NCI-H460 (cell line): ENCODE measurements at regions not wholly inside any gene's neighbourhood (a gene's known extent, or its start where the extent isn't known, plus 50 kb on each side); places are given as distances from the start of the nearest gene placed in this dataset.
A peak's percentile ranks its signal among the peaks of the same experiment; 100 is the strongest.
"Not testable (repeated sequence)": the region's sequence is repeated elsewhere in the genome, so short reads cannot be mapped to it uniquely, and the experiment has no call there.

Source experiments
- DNase-seq: peaks from one replicate; pipeline ENCODE4 v3.0.0-alpha.2; 2016; ENCODE audit warnings: low read depth; ENCODE audit errors: extremely low read depth

- DNase-seq: no peak
Measured at GRCh38 chr2:125185691-125186270, 1160.7 kb downstream of the CNTNAP5 start.

- no peak for DNase-seq
Measured at GRCh38 chr2:125207431-125207830, 1182.3 kb downstream of the CNTNAP5 start.

GRCh38 chr2:125216321-125216720 lies 1191.2 kb downstream of the CNTNAP5 start:
- DNase-seq: no peak

- no peak for DNase-seq
Measured at GRCh38 chr2:125224188-125224587, 1199.1 kb downstream of the CNTNAP5 start.

- peak; percentile 44 for DNase-seq
Measured at GRCh38 chr2:125224830-125225229, 1199.7 kb downstream of the CNTNAP5 start.

- DNase-seq: peak; percentile 7
Measured at GRCh38 chr2:125227843-125228392, 1202.8 kb downstream of the CNTNAP5 start.

GRCh38 chr2:125240870-125241269 lies 1215.8 kb downstream of the CNTNAP5 start:
- no peak for DNase-seq

- DNase-seq: no peak
Measured at GRCh38 chr2:125243074-125243473, 1218.0 kb downstream of the CNTNAP5 start.

- DNase-seq: no peak
Measured at GRCh38 chr2:125254010-125254409, 1228.9 kb downstream of the CNTNAP5 start.

GRCh38 chr2:125259451-125259850 lies 1234.4 kb downstream of the CNTNAP5 start:
- DNase-seq: no peak

- not testable (repeated sequence) for DNase-seq
Measured at GRCh38 chr2:125260366-125260930, 1235.4 kb downstream of the CNTNAP5 start.

GRCh38 chr2:125264453-125264852 lies 1239.4 kb downstream of the CNTNAP5 start:
- DNase-seq: no peak

- DNase-seq: no peak
Measured at GRCh38 chr2:125267683-125268082, 1242.6 kb downstream of the CNTNAP5 start.

- DNase-seq: no peak
Measured at GRCh38 chr2:125272651-125273050, 1247.6 kb downstream of the CNTNAP5 start.

- no peak for DNase-seq
Measured at GRCh38 chr2:125274718-125275117, 1249.6 kb downstream of the CNTNAP5 start.

GRCh38 chr2:125280265-125280664 lies 1255.2 kb downstream of the CNTNAP5 start:
- DNase-seq: no peak

GRCh38 chr2:125281242-125281641 lies 1256.2 kb downstream of the CNTNAP5 start:
- DNase-seq: no peak

GRCh38 chr2:125296742-125297141 lies 1271.7 kb downstream of the CNTNAP5 start:
- no peak for DNase-seq

- no peak for DNase-seq
Measured at GRCh38 chr2:125310657-125311364, 1285.7 kb downstream of the CNTNAP5 start.

- no peak for DNase-seq
Measured at GRCh38 chr2:125312342-125312741, 1287.3 kb downstream of the CNTNAP5 start.

GRCh38 chr2:125313806-125314205 lies 1288.7 kb downstream of the CNTNAP5 start:
- DNase-seq: no peak

GRCh38 chr2:125318740-125319139 lies 1293.7 kb downstream of the CNTNAP5 start:
- DNase-seq: no peak
